H1 (cell line): ENCODE measurements at regions not wholly inside any gene's neighbourhood (a gene's known extent, or its start where the extent isn't known, plus 50 kb on each side); places are given as distances from the start of the nearest gene placed in this dataset.

Experiments
- EP300 ChIP-seq, 2 experiments: IDR thresholded peaks; 1 replicate in 1 of 2; 2 replicates in 1 of 2; pipeline ENCODE4 v1.6.1; 2011 to 2012; ENCODE audit warnings: low read depth in 2 of 2, low read length in 2 of 2, mild to moderate bottlenecking in 2 of 2, borderline replicate concordance in 1 of 2, inconsistent platforms in 1 of 2, moderate library complexity in 1 of 2
- MAFK ChIP-seq: IDR thresholded peaks from 2 replicates; pipeline ENCODE4 v1.6.1; 2012; ENCODE audit warnings: low read depth, mild to moderate bottlenecking, improper control_type of control experiment, low read length
- PHF8 ChIP-seq: fragments of 200-600 bp; sonication (generic); conservative IDR thresholded peaks from 2 replicates; pipeline ENCODE4 v1.7.1; 2012; ENCODE audit warnings: low read depth, mild to moderate bottlenecking, inconsistent platforms, low read length, moderate library complexity
- POLR2A ChIP-seq, 2 experiments: IDR thresholded peaks; 1 replicate in 1 of 2; 2 replicates in 1 of 2; pipeline ENCODE4 v1.6.1; 2011; ENCODE audit warnings: low read depth in 2 of 2, low read length in 2 of 2, mild to moderate bottlenecking in 2 of 2; ENCODE audit errors: control extremely low read depth in 1 of 2
- POLR2AphosphoS5 ChIP-seq: IDR thresholded peaks from 2 replicates; pipeline ENCODE4 v1.6.1; 2011; ENCODE audit warnings: low read depth, low read length
- RNF2 ChIP-seq: fragments of 200-900, 300-1000 bp; sonication (generic); IDR thresholded peaks from 2 replicates; pipeline ENCODE4 v1.7.1; 2016; ENCODE audit warnings: borderline replicate concordance, low read depth, mild to moderate bottlenecking, antibody characterized with exemption, low read length; ENCODE audit not compliant: poor library complexity, severe bottlenecking; ENCODE audit errors: missing control alignments
- SIRT6 ChIP-seq: IDR thresholded peaks from one replicate; pipeline ENCODE4 v1.7.1; 2012; ENCODE audit warnings: low read length, inconsistent platforms
- TF ChIP-seq, protein P1 (sequence below), 3 experiments: IDR thresholded peaks; 1 replicate in 2 of 3; 2 replicates in 1 of 3; pipeline versions ENCODE4 v1.5.1 to v1.6.1; 2011; ENCODE audit warnings: low read length in 3 of 3, mild to moderate bottlenecking in 3 of 3, inconsistent platforms in 2 of 3, low read depth in 1 of 3, moderate library complexity in 1 of 3; ENCODE audit not compliant: insufficient read depth in 1 of 3; ENCODE audit errors: control extremely low read depth in 1 of 3

DNA sequence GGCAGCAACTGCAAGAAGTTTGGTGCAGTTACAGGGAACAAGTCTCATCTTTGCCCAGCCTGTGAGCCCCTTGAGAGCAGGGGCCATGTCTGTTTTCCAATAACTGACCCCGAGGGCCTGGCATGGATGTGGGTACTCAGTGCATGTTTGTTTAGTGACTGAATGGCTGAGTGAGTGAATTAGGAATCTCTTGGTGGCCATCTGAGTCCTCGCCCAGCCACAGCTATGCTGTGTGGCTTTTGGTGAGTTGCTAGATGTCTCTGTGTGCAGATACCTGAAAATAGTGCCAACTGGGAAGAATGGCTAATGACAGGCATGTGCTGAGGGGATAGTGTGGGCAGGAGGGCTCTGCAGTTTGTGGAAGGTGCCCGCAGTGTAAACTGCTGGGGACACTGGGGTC is 54.4 kb upstream of the PCBD1 start:
- TF ChIP-seq, protein P1, sequence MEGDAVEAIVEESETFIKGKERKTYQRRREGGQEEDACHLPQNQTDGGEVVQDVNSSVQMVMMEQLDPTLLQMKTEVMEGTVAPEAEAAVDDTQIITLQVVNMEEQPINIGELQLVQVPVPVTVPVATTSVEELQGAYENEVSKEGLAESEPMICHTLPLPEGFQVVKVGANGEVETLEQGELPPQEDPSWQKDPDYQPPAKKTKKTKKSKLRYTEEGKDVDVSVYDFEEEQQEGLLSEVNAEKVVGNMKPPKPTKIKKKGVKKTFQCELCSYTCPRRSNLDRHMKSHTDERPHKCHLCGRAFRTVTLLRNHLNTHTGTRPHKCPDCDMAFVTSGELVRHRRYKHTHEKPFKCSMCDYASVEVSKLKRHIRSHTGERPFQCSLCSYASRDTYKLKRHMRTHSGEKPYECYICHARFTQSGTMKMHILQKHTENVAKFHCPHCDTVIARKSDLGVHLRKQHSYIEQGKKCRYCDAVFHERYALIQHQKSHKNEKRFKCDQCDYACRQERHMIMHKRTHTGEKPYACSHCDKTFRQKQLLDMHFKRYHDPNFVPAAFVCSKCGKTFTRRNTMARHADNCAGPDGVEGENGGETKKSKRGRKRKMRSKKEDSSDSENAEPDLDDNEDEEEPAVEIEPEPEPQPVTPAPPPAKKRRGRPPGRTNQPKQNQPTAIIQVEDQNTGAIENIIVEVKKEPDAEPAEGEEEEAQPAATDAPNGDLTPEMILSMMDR (IDR thresholded peaks at IDR 0.05; ENCODE audit: control extremely low read depth in 1 of 3, insufficient read depth in 1 of 3, low read depth in 1 of 3, low read length in 3 of 3) = no peak
- no peak for TF ChIP-seq POLR2A (IDR thresholded peaks at IDR 0.05; ENCODE audit: control extremely low read depth in 1 of 2, low read depth in 2 of 2, low read length in 2 of 2)
- TF ChIP-seq POLR2AphosphoS5 = no peak
- no peak for TF ChIP-seq SIRT6
- TF ChIP-seq EP300 (IDR thresholded peaks at IDR 0.05; ENCODE audit: borderline replicate concordance in 1 of 2, low read depth in 2 of 2, low read length in 2 of 2) = no peak
- TF ChIP-seq PHF8 = no peak
- no peak for TF ChIP-seq MAFK
- no peak for TF ChIP-seq RNF2
